ENCODE measurements at regions not wholly inside any gene's neighbourhood (a gene's known extent, or its start where the extent isn't known, plus 50 kb on each side); places are given as distances from the start of the nearest gene placed in this dataset.
"Not testable (repeated sequence)": the region's sequence is repeated elsewhere in the genome, so short reads cannot be mapped to it uniquely, and the experiment has no call there.

- not testable (repeated sequence) for TF ChIP-seq CTCF (IDR thresholded peaks at IDR 0.05; ENCODE audit: borderline replicate concordance, extremely low read depth, low read length, poor library complexity, severe bottlenecking); EZH2 (IDR thresholded peaks at IDR 0.05; ENCODE audit: borderline replicate concordance, low read depth, low read length, severe bottlenecking)
These were observed 331.7 kb upstream of the TMC3 start for GRCh38 chr15:81705727-81706126.

Measured in DND-41 (cell line).